ENCODE measurements at regions not wholly inside any gene's neighbourhood (a gene's known extent, or its start where the extent isn't known, plus 50 kb on each side); places are given as distances from the start of the nearest gene placed in this dataset.

- TF ChIP-seq, protein P1, sequence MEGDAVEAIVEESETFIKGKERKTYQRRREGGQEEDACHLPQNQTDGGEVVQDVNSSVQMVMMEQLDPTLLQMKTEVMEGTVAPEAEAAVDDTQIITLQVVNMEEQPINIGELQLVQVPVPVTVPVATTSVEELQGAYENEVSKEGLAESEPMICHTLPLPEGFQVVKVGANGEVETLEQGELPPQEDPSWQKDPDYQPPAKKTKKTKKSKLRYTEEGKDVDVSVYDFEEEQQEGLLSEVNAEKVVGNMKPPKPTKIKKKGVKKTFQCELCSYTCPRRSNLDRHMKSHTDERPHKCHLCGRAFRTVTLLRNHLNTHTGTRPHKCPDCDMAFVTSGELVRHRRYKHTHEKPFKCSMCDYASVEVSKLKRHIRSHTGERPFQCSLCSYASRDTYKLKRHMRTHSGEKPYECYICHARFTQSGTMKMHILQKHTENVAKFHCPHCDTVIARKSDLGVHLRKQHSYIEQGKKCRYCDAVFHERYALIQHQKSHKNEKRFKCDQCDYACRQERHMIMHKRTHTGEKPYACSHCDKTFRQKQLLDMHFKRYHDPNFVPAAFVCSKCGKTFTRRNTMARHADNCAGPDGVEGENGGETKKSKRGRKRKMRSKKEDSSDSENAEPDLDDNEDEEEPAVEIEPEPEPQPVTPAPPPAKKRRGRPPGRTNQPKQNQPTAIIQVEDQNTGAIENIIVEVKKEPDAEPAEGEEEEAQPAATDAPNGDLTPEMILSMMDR (IDR thresholded peaks at IDR 0.05 in 8 of 11, conservative IDR thresholded peaks at IDR 0.05 in 3 of 11) = no peak
- TF ChIP-seq POLR2A (IDR thresholded peaks at IDR 0.05) (no peak), POLR2AphosphoS5 (IDR thresholded peaks at IDR 0.05) (no peak)
Measured at GRCh38 chr4:11069581-11070211, 359.0 kb downstream of the HS3ST1 start.
